HG02642 (cell line): ENCODE measurements at regions not wholly inside any gene's neighbourhood (a gene's known extent, or its start where the extent isn't known, plus 50 kb on each side); places are given as distances from the start of the nearest gene placed in this dataset.

ENCODE experiments used
- ATAC-seq: cut with Tn5 transposase; IDR thresholded peaks from one replicate; pipeline ENCODE4 v1.9.1; 2021; ENCODE audit warnings: mild to moderate bottlenecking; ENCODE audit not compliant: unreplicated experiment, poor library complexity

GRCh38 chr2:122966461-122966860 lies 1058.6 kb upstream of the CNTNAP5 start:
- no peak for ATAC-seq

- no peak for ATAC-seq
These were observed 1047.5 kb upstream of the CNTNAP5 start for GRCh38 chr2:122977580-122977979.

GRCh38 chr2:122980671-122981070 lies 1044.4 kb upstream of the CNTNAP5 start:
- ATAC-seq: no peak

GRCh38 chr2:122982936-122983335 lies 1042.2 kb upstream of the CNTNAP5 start:
- no peak for ATAC-seq

- no peak for ATAC-seq
These were observed 1036.5 kb upstream of the CNTNAP5 start for GRCh38 chr2:122988395-122989221.

GRCh38 chr2:122993592-122993991 lies 1031.5 kb upstream of the CNTNAP5 start:
- ATAC-seq: no peak

GRCh38 chr2:122999258-122999657 lies 1025.8 kb upstream of the CNTNAP5 start:
- no peak for ATAC-seq

GRCh38 chr2:122999821-123000220 lies 1025.3 kb upstream of the CNTNAP5 start:
- no peak for ATAC-seq

GRCh38 chr2:123002660-123003248 lies 1022.3 kb upstream of the CNTNAP5 start:
- ATAC-seq: no peak

- no peak for ATAC-seq
These were observed 1009.9 kb upstream of the CNTNAP5 start for GRCh38 chr2:123015186-123015585.

GRCh38 chr2:123035541-123035940 lies 989.5 kb upstream of the CNTNAP5 start:
- ATAC-seq: no peak

- no peak for ATAC-seq
These were observed 988.8 kb upstream of the CNTNAP5 start for GRCh38 chr2:123036300-123036699.

GRCh38 chr2:123040506-123040905 lies 984.6 kb upstream of the CNTNAP5 start:
- ATAC-seq: no peak

GRCh38 chr2:123043458-123043857 lies 981.6 kb upstream of the CNTNAP5 start:
- ATAC-seq: no peak

GRCh38 chr2:123045713-123046112 lies 979.4 kb upstream of the CNTNAP5 start:
- ATAC-seq: no peak

- no peak for ATAC-seq
These were observed 977.9 kb upstream of the CNTNAP5 start for GRCh38 chr2:123047186-123047585.

- ATAC-seq: no peak
These were observed 974.0 kb upstream of the CNTNAP5 start for GRCh38 chr2:123051136-123051535.

GRCh38 chr2:123061534-123061933 lies 963.6 kb upstream of the CNTNAP5 start:
- ATAC-seq: no peak

- ATAC-seq: no peak
These were observed 951.7 kb upstream of the CNTNAP5 start for GRCh38 chr2:123073371-123073770.

- ATAC-seq: no peak
These were observed 951.1 kb upstream of the CNTNAP5 start for GRCh38 chr2:123073956-123074355.

GRCh38 chr2:123077101-123077500 lies 948.0 kb upstream of the CNTNAP5 start:
- ATAC-seq: no peak

- no peak for ATAC-seq
These were observed 944.8 kb upstream of the CNTNAP5 start for GRCh38 chr2:123080331-123080730.
